Activated T-cell treated with anti-CD3 and anti-CD28 coated beads, Interleukin-2, amount 50 U/mL, for 24 hours (primary cell): ENCODE measurements at regions not wholly inside any gene's neighbourhood (a gene's known extent, or its start where the extent isn't known, plus 50 kb on each side); places are given as distances from the start of the nearest gene placed in this dataset.

ENCODE experiments used
- DNase-seq: peaks from one replicate; pipeline ENCODE4 v3.0.0-alpha.2; 2020
- H3K27ac Mint-ChIP-seq: 2 replicates; pipeline ENCODE4 v1.8.0; 2020; ENCODE audit warnings: mild to moderate bottlenecking, mixed read lengths
- H3K27me3 Mint-ChIP-seq: 2 replicates; pipeline ENCODE4 v1.8.0; 2020; ENCODE audit warnings: mixed read lengths
- H3K36me3 Mint-ChIP-seq: 2 replicates; pipeline ENCODE4 v1.8.0; 2020; ENCODE audit warnings: low read depth, mixed read lengths
- H3K4me1 Mint-ChIP-seq: 2 replicates; pipeline ENCODE4 v1.8.0; 2020; ENCODE audit warnings: low read depth, mixed read lengths
- H3K4me3 Mint-ChIP-seq: 2 replicates; pipeline ENCODE4 v1.8.0; 2020; ENCODE audit warnings: mild to moderate bottlenecking, moderate library complexity, mixed read lengths
- H3K9me3 Mint-ChIP-seq: 2 replicates; pipeline ENCODE4 v1.8.0; 2020; ENCODE audit warnings: mixed read lengths

DNA sequence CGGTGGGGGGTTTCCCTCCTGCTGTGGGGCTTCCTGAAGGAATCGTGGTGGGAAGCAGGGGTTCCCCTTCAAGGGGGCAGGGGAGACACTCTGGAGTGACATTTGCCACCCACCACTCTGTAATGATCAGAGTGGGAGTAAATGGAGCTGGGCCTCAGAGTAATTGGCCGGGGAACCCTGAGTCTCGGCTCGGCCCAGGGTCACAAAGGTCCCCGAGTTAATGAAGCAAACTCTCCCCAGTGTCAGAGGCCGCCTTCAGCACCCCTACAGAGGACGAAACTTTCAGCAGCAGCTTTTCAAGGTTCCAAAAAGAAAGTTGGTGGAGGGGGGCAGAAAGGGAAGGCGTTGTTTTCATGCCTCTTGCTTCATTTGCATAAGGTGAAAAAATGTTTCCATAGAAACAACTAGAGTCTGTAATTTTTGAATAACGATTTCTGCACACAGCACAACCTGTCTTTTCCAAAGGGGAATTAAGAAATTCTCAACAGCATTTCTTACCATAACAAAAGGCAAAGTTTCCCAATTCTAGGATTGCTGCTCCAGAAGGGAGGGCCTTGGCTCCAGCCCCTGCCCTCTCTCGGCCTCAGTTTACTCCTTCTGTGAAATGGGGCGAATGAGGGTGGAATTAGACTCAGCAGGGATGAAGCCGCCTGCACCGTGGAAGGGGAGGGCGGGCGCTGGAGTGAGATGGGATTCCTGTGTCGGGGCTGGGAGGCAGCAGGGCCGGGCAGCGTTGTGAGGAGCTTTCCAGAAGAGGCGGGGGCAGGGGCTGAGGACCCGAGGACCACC is 67.0 kb upstream of the BEGAIN start:
- no peak overlapping the region for H3K4me3 Mint-ChIP-seq
- H3K9me3 Mint-ChIP-seq = no peaks in the 10 kb centered on the region
- DNase-seq = no peak
- no peaks in the 10 kb centered on the region for H3K36me3 Mint-ChIP-seq
- peaks cover 36% of the 10 kb centered on the region for H3K27me3 Mint-ChIP-seq
- H3K4me1 Mint-ChIP-seq = peaks cover 12% of the 10 kb centered on the region
- H3K27ac Mint-ChIP-seq = no peak overlapping the region

GRCh38 chr14:100654814-100655740 is 67.9 kb upstream of the BEGAIN start:
- no peaks in the 10 kb centered on the region for H3K9me3 Mint-ChIP-seq
- H3K4me1 Mint-ChIP-seq = peaks cover 12% of the 10 kb centered on the region
- H3K27me3 Mint-ChIP-seq = peaks cover 36% of the 10 kb centered on the region
- no peaks in the 10 kb centered on the region for H3K36me3 Mint-ChIP-seq
- H3K4me3 Mint-ChIP-seq = no peak overlapping the region
- no peak overlapping the region for H3K27ac Mint-ChIP-seq
- DNase-seq = peak; percentile 63

DNA sequence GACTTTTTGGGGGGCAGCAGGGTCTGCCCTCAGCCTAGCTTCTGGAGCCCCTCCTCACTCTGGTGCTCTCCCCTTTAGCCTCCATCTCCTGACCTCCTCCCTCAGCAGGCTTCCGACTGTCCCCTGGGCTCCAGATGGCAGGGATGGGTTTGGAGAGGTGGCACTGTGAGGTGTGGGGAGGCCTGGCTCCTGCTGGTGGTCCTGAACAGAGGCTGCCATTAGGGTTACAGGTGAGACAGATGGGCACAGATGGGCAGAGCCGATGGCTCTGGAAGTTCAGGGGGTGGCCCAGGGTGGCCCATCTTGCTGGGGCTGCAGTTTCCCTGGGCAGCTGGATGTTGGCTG is 68.5 kb upstream of the BEGAIN start:
- peaks cover 12% of the 10 kb centered on the region for H3K4me1 Mint-ChIP-seq
- DNase-seq = no peak
- no peak overlapping the region for H3K4me3 Mint-ChIP-seq
- H3K27me3 Mint-ChIP-seq = peaks cover 36% of the 10 kb centered on the region
- no peaks in the 10 kb centered on the region for H3K9me3 Mint-ChIP-seq
- H3K27ac Mint-ChIP-seq = no peak overlapping the region
- H3K36me3 Mint-ChIP-seq = no peaks in the 10 kb centered on the region

DNA sequence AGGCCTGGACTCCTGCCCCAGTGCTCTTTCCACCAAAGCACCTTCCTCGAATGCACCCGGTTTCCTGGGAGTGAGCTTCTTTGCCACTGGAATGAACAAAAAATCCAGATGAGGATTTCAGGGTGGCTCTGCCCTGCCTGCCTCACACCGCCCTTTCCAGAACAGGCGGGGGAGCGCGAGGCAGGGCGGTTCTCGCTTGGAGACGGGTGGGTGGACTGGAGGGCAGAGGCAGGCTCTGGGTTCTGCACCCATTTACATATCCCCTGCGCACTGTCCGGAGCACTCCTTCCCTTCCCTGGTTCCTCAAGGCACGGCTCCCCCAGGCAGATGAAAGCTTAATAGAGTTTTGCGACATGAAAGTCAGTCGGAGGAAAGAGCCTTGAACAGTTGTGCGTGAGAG is 69.7 kb upstream of the DLK1 start:
- peaks cover 36% of the 10 kb centered on the region for H3K27me3 Mint-ChIP-seq
- H3K27ac Mint-ChIP-seq = no peak overlapping the region
- no peak overlapping the region for H3K4me3 Mint-ChIP-seq
- no peaks in the 10 kb centered on the region for H3K36me3 Mint-ChIP-seq
- H3K9me3 Mint-ChIP-seq = no peaks in the 10 kb centered on the region
- H3K4me1 Mint-ChIP-seq = peaks cover 12% of the 10 kb centered on the region
- no peak for DNase-seq

DNA sequence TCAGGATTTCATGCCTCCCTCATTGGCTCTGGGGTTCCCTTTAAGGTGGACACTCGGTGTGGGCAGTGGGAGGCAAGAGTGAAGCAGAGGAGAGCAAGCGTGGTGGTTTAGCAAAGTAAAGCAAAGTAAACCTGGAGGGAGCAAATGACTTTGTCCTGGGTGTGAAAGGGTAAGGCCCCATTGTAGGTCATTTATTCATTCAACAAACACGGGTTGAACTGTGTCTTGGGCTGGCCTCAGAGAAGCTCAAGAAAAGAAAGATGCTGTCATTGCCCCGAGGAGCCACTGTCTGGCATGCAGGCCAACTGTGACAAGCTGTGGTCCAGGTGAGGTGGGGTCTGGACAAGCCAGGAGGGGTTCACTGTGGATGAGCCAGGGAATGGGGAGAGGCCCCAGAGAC is 68.9 kb upstream of the DLK1 start:
- no peak for DNase-seq
- no peak overlapping the region for H3K27ac Mint-ChIP-seq
- no peaks in the 10 kb centered on the region for H3K9me3 Mint-ChIP-seq
- peaks cover 12% of the 10 kb centered on the region for H3K4me1 Mint-ChIP-seq
- H3K36me3 Mint-ChIP-seq = no peaks in the 10 kb centered on the region
- peaks cover 36% of the 10 kb centered on the region for H3K27me3 Mint-ChIP-seq
- no peak overlapping the region for H3K4me3 Mint-ChIP-seq

DNA sequence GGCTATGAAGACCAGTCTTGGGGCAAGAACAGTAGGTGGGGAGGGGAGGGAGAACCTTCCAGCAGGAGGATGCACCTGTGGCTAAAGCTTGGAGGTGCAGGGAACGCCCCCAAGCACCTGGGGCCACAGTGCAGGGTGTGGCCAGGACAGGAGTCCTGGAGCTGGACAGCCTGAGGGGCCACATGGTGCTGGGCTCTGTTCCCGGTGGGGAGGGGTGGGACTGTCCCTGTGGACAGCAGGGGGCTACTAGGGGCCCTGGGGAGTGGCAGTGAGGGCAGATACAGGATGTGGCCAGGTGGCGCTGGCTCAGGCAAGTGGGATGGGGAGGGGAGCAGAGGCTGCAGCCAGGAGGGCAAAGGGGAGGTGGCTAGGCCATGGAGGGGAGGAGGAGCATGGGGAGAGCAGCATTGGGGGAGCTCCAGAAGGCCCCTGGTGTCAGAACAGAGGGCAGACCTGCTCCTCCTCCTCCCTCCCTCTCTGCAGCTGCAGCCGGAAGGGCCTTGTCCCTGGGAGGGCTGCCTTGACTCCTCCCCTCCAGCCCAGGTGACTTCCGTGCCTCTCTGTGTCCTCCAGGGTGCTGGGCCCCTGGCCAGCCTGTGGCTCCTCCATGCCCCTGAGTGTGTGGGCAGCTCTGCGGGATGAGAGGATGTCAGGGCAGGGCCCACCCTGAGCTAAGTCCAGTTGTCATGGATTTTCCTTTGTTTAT is 68.4 kb upstream of the DLK1 start:
- Mint-ChIP-seq H3K36me3 (no peaks in the 10 kb centered on the region), H3K27me3 (peaks cover 35% of the 10 kb centered on the region), H3K4me3 (no peak overlapping the region), H3K27ac (no peak overlapping the region), H3K9me3 (no peaks in the 10 kb centered on the region), H3K4me1 (peaks cover 14% of the 10 kb centered on the region)
- no peak for DNase-seq

DNA sequence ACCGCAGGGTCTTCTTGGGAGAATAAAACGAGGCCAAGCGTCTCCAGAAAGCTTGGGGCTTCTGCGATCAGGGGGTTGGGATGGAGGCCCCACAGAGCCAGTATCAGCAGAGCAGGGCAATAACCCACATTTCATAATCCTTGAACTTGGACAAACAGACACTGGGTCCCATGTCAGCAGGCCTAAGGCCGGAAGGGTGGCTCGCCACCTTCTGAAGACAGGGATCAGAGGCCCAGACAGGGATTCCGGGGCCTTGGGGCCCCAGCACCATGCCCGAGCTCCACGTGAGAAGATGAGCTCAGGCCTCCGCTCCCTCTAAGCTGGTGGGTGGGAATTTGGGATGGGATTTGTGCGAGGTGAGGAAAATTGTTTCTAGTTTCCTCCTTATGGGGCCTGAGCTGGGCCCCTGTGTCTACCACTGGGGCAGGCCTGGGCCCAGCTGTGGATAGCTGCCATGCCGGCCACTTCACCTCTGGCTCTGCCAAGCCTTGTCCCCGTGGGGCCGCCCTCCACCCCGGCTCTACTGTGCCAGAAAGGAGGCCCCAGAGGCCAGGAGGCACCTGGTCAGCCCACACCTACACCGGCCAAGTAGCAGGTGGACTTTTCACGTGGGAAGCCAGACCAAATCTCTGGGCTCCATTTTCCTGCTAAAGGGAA is 67.2 kb upstream of the DLK1 start:
- no peak overlapping the region for H3K4me3 Mint-ChIP-seq
- H3K36me3 Mint-ChIP-seq = no peaks in the 10 kb centered on the region
- peaks cover 24% of the 10 kb centered on the region for H3K27me3 Mint-ChIP-seq
- no peaks in the 10 kb centered on the region for H3K9me3 Mint-ChIP-seq
- peaks cover 3% of the 10 kb centered on the region for H3K4me1 Mint-ChIP-seq
- H3K27ac Mint-ChIP-seq = no peak overlapping the region
- no peak for DNase-seq

DNA sequence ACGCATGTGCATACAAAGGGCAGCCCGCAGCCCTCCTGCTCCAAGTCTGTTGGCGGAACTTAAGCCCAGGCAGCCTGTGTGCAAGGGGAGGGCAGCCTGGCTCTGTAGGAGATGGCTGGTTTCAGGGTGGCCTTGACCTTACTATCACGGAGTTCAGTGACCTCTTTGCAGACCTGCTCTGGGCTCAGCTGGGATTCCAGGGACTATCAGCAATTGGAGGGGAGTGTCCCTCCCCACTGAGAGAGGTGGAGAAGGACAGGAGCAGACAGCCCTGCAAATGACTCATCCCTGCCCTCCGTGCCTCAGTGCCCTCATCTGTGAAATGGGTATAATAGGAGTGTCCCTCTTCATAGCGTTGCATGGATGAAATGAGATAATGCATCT is 66.2 kb upstream of the DLK1 start:
- Mint-ChIP-seq H3K4me3 (no peak overlapping the region), H3K27me3 (peaks cover 18% of the 10 kb centered on the region), H3K4me1 (peaks cover 2% of the 10 kb centered on the region)

DNA sequence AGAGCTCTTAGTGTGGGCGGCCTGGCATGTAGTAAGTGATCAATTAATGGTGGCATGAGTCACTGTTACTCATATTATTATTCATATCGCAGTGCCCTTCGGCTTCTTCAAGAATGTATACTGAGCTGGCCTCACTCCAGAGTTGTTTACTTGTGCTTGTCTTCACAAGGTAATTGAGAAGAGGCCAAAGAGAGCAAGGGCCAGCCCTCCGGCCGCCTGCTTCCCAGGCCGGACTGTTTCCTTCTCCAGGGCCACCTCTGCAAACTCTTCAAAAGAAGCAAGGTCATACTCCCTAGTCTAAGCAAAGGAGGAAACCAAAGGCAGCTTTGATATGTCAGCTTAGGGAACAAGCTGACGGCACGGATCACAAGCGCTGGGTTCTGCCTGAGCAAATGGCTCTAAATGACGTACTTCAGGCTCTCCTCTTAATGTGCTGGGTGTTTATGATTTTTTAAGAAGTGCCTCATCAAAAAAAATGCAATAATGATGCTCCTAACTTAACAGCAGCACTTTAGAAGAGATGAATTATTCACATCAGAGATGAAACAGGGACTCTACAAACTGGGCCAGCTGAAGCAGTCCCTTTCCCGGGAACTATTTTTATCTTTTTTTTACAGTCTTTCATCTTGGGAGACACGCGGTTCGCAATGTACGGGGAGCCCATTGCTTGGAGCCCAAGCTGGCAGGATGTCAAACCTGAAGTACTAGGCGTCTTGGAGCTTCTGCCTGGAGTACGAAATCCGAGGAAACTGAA is 65.6 kb upstream of the DLK1 start:
- Mint-ChIP-seq H3K4me1 (peaks cover 2% of the 10 kb centered on the region), H3K4me3 (no peak overlapping the region), H3K36me3 (no peaks in the 10 kb centered on the region), H3K27ac (no peak overlapping the region), H3K9me3 (no peaks in the 10 kb centered on the region), H3K27me3 (peaks cover 12% of the 10 kb centered on the region)
- no peak for DNase-seq

More for the DNA sequence above, 66.2 kb upstream of the DLK1 start:
- DNase-seq = no peak
- Mint-ChIP-seq H3K36me3 (no peaks in the 10 kb centered on the region), H3K9me3 (no peaks in the 10 kb centered on the region), H3K27ac (no peak overlapping the region)

GRCh38 chr14:100662879-100663760 is 63.6 kb upstream of the DLK1 start:
- Mint-ChIP-seq H3K27ac (no peak overlapping the region), H3K36me3 (no peaks in the 10 kb centered on the region), H3K9me3 (no peaks in the 10 kb centered on the region), H3K27me3 (peaks cover 13% of the 10 kb centered on the region), H3K4me3 (no peak overlapping the region), H3K4me1 (peaks cover 2% of the 10 kb centered on the region)
- peak; percentile 71 for DNase-seq

GRCh38 chr14:100663761-100664052 is 63.0 kb upstream of the DLK1 start:
- no peaks in the 10 kb centered on the region for H3K36me3 Mint-ChIP-seq
- H3K4me1 Mint-ChIP-seq = peaks cover 2% of the 10 kb centered on the region
- H3K4me3 Mint-ChIP-seq = no peak overlapping the region
- DNase-seq = no peak
- H3K27me3 Mint-ChIP-seq = peaks cover 16% of the 10 kb centered on the region
- no peak overlapping the region for H3K27ac Mint-ChIP-seq
- no peaks in the 10 kb centered on the region for H3K9me3 Mint-ChIP-seq

GRCh38 chr14:100664231-100664630 is 62.5 kb upstream of the DLK1 start:
- Mint-ChIP-seq H3K27ac (no peak overlapping the region), H3K4me3 (no peak overlapping the region), H3K4me1 (peaks cover 2% of the 10 kb centered on the region), H3K9me3 (no peaks in the 10 kb centered on the region), H3K36me3 (no peaks in the 10 kb centered on the region), H3K27me3 (peaks cover 18% of the 10 kb centered on the region)
- no peak for DNase-seq

GRCh38 chr14:100664841-100665510 is 61.7 kb upstream of the DLK1 start:
- no peak for DNase-seq
- Mint-ChIP-seq H3K4me1 (peaks cover 2% of the 10 kb centered on the region), H3K4me3 (no peak overlapping the region), H3K36me3 (no peaks in the 10 kb centered on the region), H3K27ac (no peak overlapping the region), H3K27me3 (peaks cover 24% of the 10 kb centered on the region), H3K9me3 (no peaks in the 10 kb centered on the region)
